Tibial artery (tissue), 4 donors: ENCODE measurements at regions not wholly inside any gene's neighbourhood (a gene's known extent, or its start where the extent isn't known, plus 50 kb on each side); places are given as distances from the start of the nearest gene placed in this dataset.

ENCODE experiments used
- DNase-seq, 2 donors: peaks; one replicate each; pipeline ENCODE4 v3.0.0-alpha.2; 2019
- H3K27ac ChIP-seq, 2 donors: fragments of 200-600 bp; sonication (generic) in 1 of 2; 1 replicate in 1 of 2; 2 replicates in 1 of 2; pipeline ENCODE4 v1.5.1; 2018 to 2019; ENCODE audit warnings: mild to moderate bottlenecking in 1 of 2
- H3K27me3 ChIP-seq, 2 donors: fragments of 200-600 bp; sonication (generic) in 1 of 2; one replicate each; pipeline versions ENCODE4 v1.5.1 to v1.6.0; 2016 to 2019
- H3K36me3 ChIP-seq, 3 donors: fragments of 200-600 bp; sonication (generic) in 2 of 3; one replicate each; pipeline ENCODE4 v1.5.1; 2016 to 2019; ENCODE audit warnings: mild to moderate bottlenecking in 2 of 3
- H3K4me1 ChIP-seq, 4 donors: fragments of 200-600 bp; sonication (generic) in 2 of 4; 1 replicate in 3 of 4; 2 replicates in 1 of 4; pipeline ENCODE4 v1.5.1; 2016 to 2019
- H3K4me3 ChIP-seq, 2 donors: fragments of 200-600 bp; sonication (generic) in 1 of 2; 1 replicate in 1 of 2; 2 replicates in 1 of 2; pipeline ENCODE4 v1.5.1; 2018 to 2019; ENCODE audit warnings: mild to moderate bottlenecking in 2 of 2
- H3K9me3 ChIP-seq, 3 donors: fragments of 200-600 bp; sonication (generic) in 1 of 3; one replicate each; pipeline ENCODE4 v1.5.1; 2016 to 2019
- intact Hi-C: fragments of 100-400 bp; cut with DNase I; formaldehyde crosslinking; loops from one replicate; pipeline ENCODE4 v1.15.0; 2023; ENCODE audit warnings: low total_unique reads
- TF ChIP-seq, protein P1 (sequence below), 2 experiments: fragments of 200-600 bp in 1 of 2; fragments of 450-650 bp in 1 of 2; IDR thresholded peaks; one replicate each; pipeline ENCODE4 v1.5.1; 2017 to 2019; ENCODE audit warnings: antibody characterized with exemption in 2 of 2, mild to moderate bottlenecking in 1 of 2, moderate library complexity in 1 of 2

DNA sequence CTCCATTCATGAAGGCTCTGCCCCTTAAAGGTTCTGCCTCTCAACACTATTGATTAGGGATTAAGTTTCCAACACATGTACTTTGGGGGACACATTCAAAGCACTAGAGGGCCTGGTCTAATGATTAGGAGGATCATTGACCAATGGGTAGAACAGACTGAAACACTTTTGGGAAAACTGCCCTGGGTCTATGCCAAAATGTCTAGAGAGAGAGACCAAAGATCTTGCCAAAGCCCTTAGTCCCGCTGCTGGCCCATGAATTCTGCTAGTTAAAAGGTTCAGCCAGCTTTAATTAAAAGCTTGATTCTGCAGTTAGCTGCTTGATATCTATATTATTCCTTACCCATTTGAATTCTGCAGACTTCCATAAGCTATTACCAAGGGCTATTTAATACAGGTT is 613.2 kb downstream of the SLC4A3 start:
- no peaks in the 10 kb centered on the region for H3K36me3 ChIP-seq
- DNase-seq, result no peak
- no peaks in the 10 kb centered on the region for H3K27me3 ChIP-seq
- H3K9me3 ChIP-seq, result no peaks in the 10 kb centered on the region
- peaks cover 0 to 5% (median 0%) of the 10 kb centered on the region in 4 donors for H3K4me1 ChIP-seq
- H3K27ac ChIP-seq, result no peak overlapping the region
- TF ChIP-seq, protein P1, sequence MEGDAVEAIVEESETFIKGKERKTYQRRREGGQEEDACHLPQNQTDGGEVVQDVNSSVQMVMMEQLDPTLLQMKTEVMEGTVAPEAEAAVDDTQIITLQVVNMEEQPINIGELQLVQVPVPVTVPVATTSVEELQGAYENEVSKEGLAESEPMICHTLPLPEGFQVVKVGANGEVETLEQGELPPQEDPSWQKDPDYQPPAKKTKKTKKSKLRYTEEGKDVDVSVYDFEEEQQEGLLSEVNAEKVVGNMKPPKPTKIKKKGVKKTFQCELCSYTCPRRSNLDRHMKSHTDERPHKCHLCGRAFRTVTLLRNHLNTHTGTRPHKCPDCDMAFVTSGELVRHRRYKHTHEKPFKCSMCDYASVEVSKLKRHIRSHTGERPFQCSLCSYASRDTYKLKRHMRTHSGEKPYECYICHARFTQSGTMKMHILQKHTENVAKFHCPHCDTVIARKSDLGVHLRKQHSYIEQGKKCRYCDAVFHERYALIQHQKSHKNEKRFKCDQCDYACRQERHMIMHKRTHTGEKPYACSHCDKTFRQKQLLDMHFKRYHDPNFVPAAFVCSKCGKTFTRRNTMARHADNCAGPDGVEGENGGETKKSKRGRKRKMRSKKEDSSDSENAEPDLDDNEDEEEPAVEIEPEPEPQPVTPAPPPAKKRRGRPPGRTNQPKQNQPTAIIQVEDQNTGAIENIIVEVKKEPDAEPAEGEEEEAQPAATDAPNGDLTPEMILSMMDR (IDR thresholded peaks at IDR 0.05), result no peak
- H3K4me3 ChIP-seq, result no peak overlapping the region
- intact Hi-C loops, result no loop called here

- H3K36me3 ChIP-seq, result no peaks in the 10 kb centered on the region
- H3K9me3 ChIP-seq, result no peaks in the 10 kb centered on the region
- peaks cover 0 to 5% (median 0%) of the 10 kb centered on the region in 4 donors for H3K4me1 ChIP-seq
- no peak overlapping the region for H3K4me3 ChIP-seq
- no peak overlapping the region for H3K27ac ChIP-seq
- H3K27me3 ChIP-seq, result no peaks in the 10 kb centered on the region
- no peak for DNase-seq
- TF ChIP-seq, protein P1 (IDR thresholded peaks at IDR 0.05), result no peak
- intact Hi-C loops, result no loop called here
These were observed 614.0 kb downstream of the SLC4A3 start for GRCh38 chr2:220241423-220241822.

- intact Hi-C loops, result no loop called here
- Histone ChIP-seq H3K9me3 (no peaks in the 10 kb centered on the region), H3K27me3 (no peaks in the 10 kb centered on the region), H3K36me3 (no peaks in the 10 kb centered on the region), H3K27ac (no peak overlapping the region), H3K4me3 (no peak overlapping the region), H3K4me1 (peaks cover 0 to 5% (median 0%) of the 10 kb centered on the region in 4 donors)
- TF ChIP-seq, protein P1 (IDR thresholded peaks at IDR 0.05), result no peak
- no peak for DNase-seq
These were observed 616.1 kb downstream of the SLC4A3 start for GRCh38 chr2:220243571-220243970.

DNA sequence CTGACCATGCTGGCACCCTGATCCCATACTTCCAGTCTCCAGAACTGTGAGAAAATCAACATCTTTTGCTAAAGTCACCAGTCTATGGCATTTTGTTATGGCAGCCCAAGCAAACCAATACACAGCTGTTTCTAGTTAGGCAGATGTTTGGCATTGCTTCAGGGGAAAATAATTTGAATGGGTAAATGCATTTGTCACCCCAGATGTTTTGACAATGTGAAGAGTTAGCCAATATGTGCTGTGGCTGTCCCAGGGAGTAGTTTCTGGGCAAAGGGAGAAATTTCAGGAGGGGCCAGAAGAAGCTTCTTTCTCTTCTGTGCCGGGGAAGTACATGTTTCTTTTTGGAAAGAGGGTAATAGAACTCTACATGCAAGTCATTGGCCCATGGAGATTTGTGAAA is 619.0 kb downstream of the SLC4A3 start:
- no peaks in the 10 kb centered on the region for H3K27me3 ChIP-seq
- H3K27ac ChIP-seq, result no peak overlapping the region
- TF ChIP-seq, protein P1 (IDR thresholded peaks at IDR 0.05), result no peak
- H3K36me3 ChIP-seq, result no peaks in the 10 kb centered on the region
- H3K4me1 ChIP-seq, result peaks cover 0 to 2% (median 0%) of the 10 kb centered on the region in 4 donors
- DNase-seq, result no peak
- intact Hi-C loops, result no loop called here
- no peak overlapping the region for H3K4me3 ChIP-seq
- no peaks in the 10 kb centered on the region for H3K9me3 ChIP-seq

- Histone ChIP-seq H3K36me3 (no peaks in the 10 kb centered on the region), H3K4me3 (no peak overlapping the region), H3K27me3 (no peaks in the 10 kb centered on the region), H3K27ac (no peak overlapping the region), H3K4me1 (no peaks in the 10 kb centered on the region), H3K9me3 (no peaks in the 10 kb centered on the region)
- intact Hi-C loops, result no loop called here
- TF ChIP-seq, protein P1 (IDR thresholded peaks at IDR 0.05), result no peak
- no peak for DNase-seq
These were observed 620.3 kb downstream of the SLC4A3 start for GRCh38 chr2:220247588-220248350.
